IMR-90 (cell line): ENCODE measurements at regions not wholly inside any gene's neighbourhood (a gene's known extent, or its start where the extent isn't known, plus 50 kb on each side); places are given as distances from the start of the nearest gene placed in this dataset.

Experiments used
- ATAC-seq: fragments of 200-7000 bp; cut with Tn5 transposase; 2 replicates; pipeline ENCODE4 v1.9.1; 2020; ENCODE audit warnings: low read depth, mild to moderate bottlenecking, moderate library complexity
- BruUV-seq: library from RNA; stranded (reverse); fragments of 400-500 nt; replicated peaks from 2 replicates; lab custom pipeline; 2021; lab: Mats Ljungman, UMichigan
- CTCF ChIA-PET: fragments of 300-600 bp; formaldehyde crosslinking; extraction: SDS; loops from one replicate; lab custom pipeline; 2021; ENCODE audit warnings: antibody characterized with exemption; lab: Yijun Ruan, JAX
- POLR2A ChIA-PET: fragments of 300-600 bp; sonication (Branson Sonifier 250); formaldehyde crosslinking; loops from one replicate; lab custom pipeline; 2022; ENCODE audit warnings: antibody characterized with exemption; ENCODE audit not compliant: unreplicated experiment; lab: Charles Lee
- DNase-seq: peaks from one replicate; pipeline ENCODE4 v3.0.0; 2013
- H2AFZ ChIP-seq: replicated peaks from 2 replicates; pipeline ENCODE3; 2013; ENCODE audit warnings: low read length, mild to moderate bottlenecking; ENCODE audit not compliant: poor library complexity
- H2AK5ac ChIP-seq: 2 replicates; pipeline ENCODE4 v1.6.1; 2013; ENCODE audit warnings: low read depth, low read length, inconsistent platforms
- H2AK9ac ChIP-seq: replicated peaks from 2 replicates; pipeline ENCODE3; 2013; ENCODE audit warnings: mild to moderate bottlenecking, low read depth, low read length, moderate library complexity; ENCODE audit not compliant: poor library complexity
- H2BK120ac ChIP-seq: 2 replicates; pipeline ENCODE4 v1.6.1; 2013; ENCODE audit warnings: low read depth, low read length, inconsistent platforms
- H2BK15ac ChIP-seq: 3 replicates; pipeline ENCODE4 v1.6.1; 2013; ENCODE audit warnings: low read depth, low read length, inconsistent platforms
- H2BK20ac ChIP-seq: 2 replicates; pipeline ENCODE4 v1.6.1; 2013; ENCODE audit warnings: low read depth, mild to moderate bottlenecking, inconsistent platforms, low read length, moderate library complexity
- H2BK5ac ChIP-seq: 2 replicates; pipeline ENCODE4 v1.6.1; 2013; ENCODE audit warnings: mild to moderate bottlenecking, low read depth, low read length, inconsistent platforms; ENCODE audit not compliant: poor library complexity, severe bottlenecking
- H3K14ac ChIP-seq: replicated peaks from 2 replicates; pipeline ENCODE4 v1.6.1; 2013; ENCODE audit warnings: low read depth, low read length, inconsistent platforms
- H3K18ac ChIP-seq: 2 replicates; pipeline ENCODE4 v1.6.1; 2013; ENCODE audit warnings: low read depth, low read length, control low read depth
- H3K23ac ChIP-seq: 2 replicates; pipeline ENCODE4 v1.6.1; 2013; ENCODE audit warnings: low read depth, low read length, inconsistent platforms
- H3K27ac ChIP-seq: 2 replicates; pipeline ENCODE4 v1.5.1; 2013; ENCODE audit warnings: mild to moderate bottlenecking, control low read depth, low read length; ENCODE audit not compliant: insufficient read depth
- H3K27me3 ChIP-seq: 2 replicates; pipeline ENCODE4 v1.6.1; 2013; ENCODE audit warnings: low read length; ENCODE audit not compliant: control insufficient read depth, insufficient read depth
- H3K36me3 ChIP-seq: 2 replicates; pipeline ENCODE4 v1.6.1; 2013; ENCODE audit warnings: low read length, mixed read lengths; ENCODE audit not compliant: control insufficient read depth, insufficient read depth
- H3K4ac ChIP-seq: 2 replicates; pipeline ENCODE4 v1.6.1; 2013; ENCODE audit warnings: low read depth, low read length, inconsistent platforms
- H3K4me1 ChIP-seq: 2 replicates; pipeline ENCODE4 v1.6.1; 2013; ENCODE audit warnings: low read length, mixed read lengths; ENCODE audit not compliant: control insufficient read depth, insufficient read depth
- H3K4me2 ChIP-seq: 2 replicates; pipeline ENCODE4 v1.6.1; 2013; ENCODE audit warnings: low read depth, mild to moderate bottlenecking, control low read depth, low read length, moderate library complexity
- H3K4me3 ChIP-seq: 2 replicates; pipeline ENCODE4 v1.5.1; 2013; ENCODE audit warnings: low read depth, mild to moderate bottlenecking, control low read depth, low read length, moderate library complexity; ENCODE audit not compliant: insufficient read depth
- H3K56ac ChIP-seq: 2 replicates; pipeline ENCODE4 v1.6.1; 2013; ENCODE audit warnings: low read length, inconsistent platforms; ENCODE audit not compliant: insufficient read depth; ENCODE audit errors: extremely low read depth
- H3K79me1 ChIP-seq, 2 experiments: 2 replicates each; pipeline ENCODE4 v1.6.1; 2013; ENCODE audit warnings: low read length in 2 of 2, inconsistent platforms in 1 of 2, low read depth in 1 of 2
- H3K9ac ChIP-seq: 2 replicates; pipeline ENCODE4 v1.6.1; 2013; ENCODE audit warnings: low read depth, low read length, control low read depth
- H3K9me1 ChIP-seq: 2 replicates; pipeline ENCODE4 v1.6.1; 2013; ENCODE audit warnings: low read length, inconsistent platforms; ENCODE audit not compliant: insufficient read depth
- H3K9me3 ChIP-seq: 2 replicates; pipeline ENCODE4 v1.6.1; 2013; ENCODE audit warnings: low read length; ENCODE audit not compliant: control insufficient read depth, insufficient read depth
- H4K20me1 ChIP-seq: 2 replicates; pipeline ENCODE4 v1.6.1; 2013; ENCODE audit warnings: low read length, inconsistent platforms; ENCODE audit not compliant: insufficient read depth
- H4K5ac ChIP-seq: 2 replicates; pipeline ENCODE4 v1.6.1; 2013; ENCODE audit warnings: mild to moderate bottlenecking, low read depth, low read length, control low read depth
- H4K8ac ChIP-seq, 2 experiments: 2 replicates each; pipeline ENCODE4 v1.6.1; 2013; ENCODE audit warnings: low read depth in 2 of 2, low read length in 2 of 2, control low read depth in 1 of 2, inconsistent platforms in 1 of 2
- H4K91ac ChIP-seq: 2 replicates; pipeline ENCODE4 v1.6.1; 2013; ENCODE audit warnings: low read depth, low read length, inconsistent platforms; ENCODE audit not compliant: insufficient read depth
- CTCF ChIP-seq: conservative IDR thresholded peaks from 2 replicates; pipeline ENCODE4 v1.5.1; 2012; ENCODE audit warnings: mild to moderate bottlenecking, low read depth, low read length, improper control_type of control experiment
- ELK1 ChIP-seq: fragments of 150-350 bp; IDR thresholded peaks from 2 replicates; pipeline ENCODE4 v1.6.1; 2016; ENCODE audit warnings: low read depth, mild to moderate bottlenecking, low read length, moderate library complexity, borderline replicate concordance
- MXI1 ChIP-seq: IDR thresholded peaks from 2 replicates; pipeline ENCODE4 v1.6.1; 2012; ENCODE audit warnings: low read depth, mild to moderate bottlenecking, low read length, moderate library complexity, borderline replicate concordance
- WGBS, 2 experiments: methylation state at CpG; one replicate each; pipeline versions ENCODE4 v1.1.5 to v1.1.7; 2013; ENCODE audit warnings: missing lambda C conversion rate in 2 of 2; ENCODE audit not compliant: insufficient read length in 1 of 2; ENCODE audit errors: extremely low coverage in 2 of 2; 5-methylcytosine and 5-hydroxymethylcytosine counted together
- dilution Hi-C: fragments of 300-500 bp; cut with HindIII; formaldehyde crosslinking; loops from one replicate; pipeline ENCODE4 v1.14.3; 2018; ENCODE audit warnings: low sequenced_read_pairs; ENCODE audit not compliant: unreplicated experiment
- in situ Hi-C: fragments of 300-500 bp; cut with MboI; formaldehyde crosslinking; loops from 3 replicates; pipeline ENCODE4 v1.14.3; 2019; ENCODE audit warnings: low sequenced_read_pairs, inconsistent platforms, mixed read lengths
- intact Hi-C: fragments of 100-400 bp; cut with micrococcal nuclease; formaldehyde crosslinking; loops from 2 replicates; pipeline ENCODE4 v1.10.0; 2022

- H3K4me1 ChIP-seq = no peaks in the 10 kb centered on the region
- H3K4ac ChIP-seq = no peak overlapping the region
- no peak overlapping the region for H4K91ac ChIP-seq
- no peak overlapping the region for H2AK5ac ChIP-seq
- H3K9me1 ChIP-seq = no peaks in the 10 kb centered on the region
- BruUV-seq = no TSS peak
- no peaks in the 10 kb centered on the region for H4K20me1 ChIP-seq
- H2BK20ac ChIP-seq = no peak overlapping the region
- no peak for ATAC-seq
- H2BK15ac ChIP-seq = no peak overlapping the region
- in situ Hi-C loops (no loop called here), dilution Hi-C loops (no loop called here), intact Hi-C loops (no loop called here)
- H3K4me3 ChIP-seq = no peak overlapping the region
- no peak overlapping the region for H3K23ac ChIP-seq
- H3K9ac ChIP-seq = no peak overlapping the region
- no peak for DNase-seq
- no peak overlapping the region for H3K18ac ChIP-seq
- H2BK5ac ChIP-seq = no peak overlapping the region
- H3K36me3 ChIP-seq = no peaks in the 10 kb centered on the region
- ChIA-PET POLR2A (no interaction called here), CTCF (no interaction called here)
- no peak overlapping the region for H3K27ac ChIP-seq
- no peaks in the 10 kb centered on the region for H3K9me3 ChIP-seq
- H3K14ac ChIP-seq = no peak overlapping the region
- H3K4me2 ChIP-seq = no peak overlapping the region
- no peaks in the 10 kb centered on the region for H3K79me1 ChIP-seq
- no peak overlapping the region for H4K5ac ChIP-seq
- H4K8ac ChIP-seq = no peak overlapping the region
- H2BK120ac ChIP-seq = no peak overlapping the region
- no peak overlapping the region for H2AFZ ChIP-seq
- H2AK9ac ChIP-seq = no peak overlapping the region
- no CpG with 5 or more reads among the region's 1 CpG for WGBS, 2 experiments
- no peaks in the 10 kb centered on the region for H3K27me3 ChIP-seq
- no peak overlapping the region for H3K56ac ChIP-seq
- TF ChIP-seq MXI1 = no peak
- TF ChIP-seq CTCF = no peak
- no peak for TF ChIP-seq ELK1
Measured at GRCh38 chr4:60266505-60266904, 933.6 kb upstream of the ADGRL3 start.
